ENCODE measurements at regions not wholly inside any gene's neighbourhood (a gene's known extent, or its start where the extent isn't known, plus 50 kb on each side); places are given as distances from the start of the nearest gene placed in this dataset.

DNA sequence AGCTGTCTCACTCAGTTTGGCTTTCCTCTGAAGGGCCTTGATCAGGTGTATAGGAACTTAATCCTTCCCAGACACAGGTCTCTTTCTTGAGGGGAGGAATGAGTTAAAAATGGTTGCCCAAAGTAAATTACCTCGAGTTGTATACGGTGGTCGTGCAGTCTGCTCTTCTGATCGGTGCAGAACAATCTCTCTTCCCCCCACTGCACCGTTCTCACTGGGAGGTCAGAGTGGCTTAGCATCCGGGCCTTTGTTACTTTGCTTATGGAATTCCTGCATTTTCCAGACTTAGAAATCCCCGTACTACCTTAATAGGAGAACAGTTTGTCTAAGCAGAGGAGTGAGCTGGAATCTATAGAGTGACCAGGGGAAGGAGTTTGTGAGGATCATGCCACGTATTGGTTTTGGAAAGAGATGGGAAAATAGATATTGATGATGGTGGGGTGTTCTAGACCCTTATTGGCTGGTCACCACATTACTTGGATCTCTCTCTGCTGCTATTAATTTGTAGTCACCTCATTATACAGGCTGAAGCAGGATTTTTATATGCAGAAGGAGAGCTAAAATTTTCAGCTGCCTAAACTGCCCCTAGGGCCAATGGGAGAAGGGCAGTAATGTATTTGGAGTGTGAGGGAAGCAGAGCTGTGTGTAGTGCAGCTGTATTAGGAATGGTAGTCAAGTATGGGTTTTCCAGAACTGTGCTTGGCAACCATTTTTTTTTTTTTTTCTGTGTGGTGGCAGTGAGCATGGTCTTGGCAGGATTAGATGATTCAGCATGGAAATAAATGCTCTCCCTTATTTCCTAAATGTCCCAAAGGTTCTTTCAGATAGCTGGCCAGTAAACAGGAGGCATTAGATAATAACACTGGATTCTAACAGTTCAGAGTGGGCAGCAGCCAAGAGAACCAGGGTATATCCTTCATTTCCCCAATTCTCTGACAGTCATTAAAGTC lies 81.5 kb downstream of the NDUFS5 start:
- Histone ChIP-seq H4K20me1 (peaks cover 50% of the 10 kb centered on the region), H3K27ac (peak overlapping the region; percentile 95), H3K9me3 (no peaks in the 10 kb centered on the region), H3K9ac (peak overlapping the region; percentile 95), H3K4me2 (peak overlapping the region; percentile 97), H3K36me3 (peaks cover 3% of the 10 kb centered on the region), H3K27me3 (no peaks in the 10 kb centered on the region), H3K4me1 (peaks cover 56% of the 10 kb centered on the region), H3K4me3 (peak overlapping the region; percentile 96)
- TF ChIP-seq Cebpa-rat (IDR thresholded peaks at IDR 0.05), result no peak

DNA sequence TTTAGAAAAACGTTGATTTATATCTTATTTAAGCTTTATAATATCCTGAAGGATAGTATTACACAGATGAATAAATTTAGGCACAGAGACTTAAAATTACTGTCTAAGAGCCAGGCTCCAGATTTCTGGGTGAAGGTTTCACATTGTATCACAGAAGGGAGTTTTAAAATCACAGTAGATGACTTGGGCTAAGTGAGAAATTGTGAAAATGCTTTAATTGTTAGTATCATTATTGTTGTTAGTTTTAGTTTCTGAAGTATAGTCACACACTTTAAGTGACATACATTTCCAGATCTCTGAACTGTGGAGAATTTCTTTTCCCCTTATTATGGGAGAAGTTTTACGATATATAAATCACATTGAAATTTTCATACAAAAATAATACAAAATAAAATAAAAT lies 83.5 kb downstream of the NDUFS5 start:
- H3K9ac ChIP-seq, result no peak overlapping the region
- H3K4me3 ChIP-seq, result no peak overlapping the region
- H3K27ac ChIP-seq, result no peak overlapping the region
- TF ChIP-seq Cebpa-rat (IDR thresholded peaks at IDR 0.05), result no peak
- H3K4me2 ChIP-seq, result no peak overlapping the region
- H3K27me3 ChIP-seq, result no peaks in the 10 kb centered on the region
- H3K9me3 ChIP-seq, result no peaks in the 10 kb centered on the region
- H3K36me3 ChIP-seq, result peaks cover 15% of the 10 kb centered on the region
- peaks cover 37% of the 10 kb centered on the region for H3K4me1 ChIP-seq
- peaks cover 71% of the 10 kb centered on the region for H4K20me1 ChIP-seq

GRCh38 chr1:39110325-39110851 lies 84.2 kb downstream of the NDUFS5 start:
- H3K27me3 ChIP-seq, result no peaks in the 10 kb centered on the region
- no peak overlapping the region for H3K4me2 ChIP-seq
- no peak overlapping the region for H3K9ac ChIP-seq
- H3K4me3 ChIP-seq, result no peak overlapping the region
- no peaks in the 10 kb centered on the region for H3K9me3 ChIP-seq
- H3K36me3 ChIP-seq, result peaks cover 15% of the 10 kb centered on the region
- peaks cover 78% of the 10 kb centered on the region for H4K20me1 ChIP-seq
- no peak for TF ChIP-seq Cebpa-rat (IDR thresholded peaks at IDR 0.05)
- H3K4me1 ChIP-seq, result peaks cover 41% of the 10 kb centered on the region
- H3K27ac ChIP-seq, result no peak overlapping the region

GRCh38 chr1:39110882-39111281 lies 84.7 kb downstream of the NDUFS5 start:
- H3K9ac ChIP-seq, result no peak overlapping the region
- no peaks in the 10 kb centered on the region for H3K9me3 ChIP-seq
- peaks cover 46% of the 10 kb centered on the region for H3K4me1 ChIP-seq
- peaks cover 83% of the 10 kb centered on the region for H4K20me1 ChIP-seq
- peaks cover 15% of the 10 kb centered on the region for H3K36me3 ChIP-seq
- H3K4me2 ChIP-seq, result no peak overlapping the region
- no peak overlapping the region for H3K4me3 ChIP-seq
- no peaks in the 10 kb centered on the region for H3K27me3 ChIP-seq
- TF ChIP-seq Cebpa-rat (IDR thresholded peaks at IDR 0.05), result no peak
- no peak overlapping the region for H3K27ac ChIP-seq

GRCh38 chr1:39113109-39113743 lies 87.1 kb downstream of the NDUFS5 start:
- Histone ChIP-seq H3K4me2 (no peak overlapping the region), H3K9me3 (no peaks in the 10 kb centered on the region), H3K9ac (no peak overlapping the region), H3K27ac (no peak overlapping the region), H3K4me3 (no peak overlapping the region), H3K4me1 (peaks cover 44% of the 10 kb centered on the region), H3K27me3 (no peaks in the 10 kb centered on the region), H3K36me3 (peaks cover 20% of the 10 kb centered on the region), H4K20me1 (peaks cover 91% of the 10 kb centered on the region)
- no peak for TF ChIP-seq Cebpa-rat (IDR thresholded peaks at IDR 0.05)

- H3K9me3 ChIP-seq, result no peaks in the 10 kb centered on the region
- H3K4me2 ChIP-seq, result peak overlapping the region; percentile 12; the same call in 1 of the 2 replicates
- H3K36me3 ChIP-seq, result peaks cover 29% of the 10 kb centered on the region
- no peak for TF ChIP-seq Cebpa-rat (IDR thresholded peaks at IDR 0.05)
- no peak overlapping the region for H3K4me3 ChIP-seq
- H3K27ac ChIP-seq, result no peak overlapping the region
- H3K9ac ChIP-seq, result no peak overlapping the region
- peaks cover 27% of the 10 kb centered on the region for H3K4me1 ChIP-seq
- peaks cover 94% of the 10 kb centered on the region for H4K20me1 ChIP-seq
- no peaks in the 10 kb centered on the region for H3K27me3 ChIP-seq
Measured at GRCh38 chr1:39115271-39116110, 89.0 kb upstream of the MACF1 start.

GRCh38 chr1:39116116-39116607 lies 88.3 kb upstream of the MACF1 start:
- Histone ChIP-seq H3K9me3 (no peaks in the 10 kb centered on the region), H3K4me1 (peaks cover 27% of the 10 kb centered on the region), H4K20me1 (peaks cover 88% of the 10 kb centered on the region), H3K27ac (no peak overlapping the region), H3K4me3 (no peak overlapping the region), H3K27me3 (no peaks in the 10 kb centered on the region), H3K4me2 (no peak overlapping the region), H3K36me3 (peaks cover 31% of the 10 kb centered on the region), H3K9ac (no peak overlapping the region)
- no peak for TF ChIP-seq Cebpa-rat (IDR thresholded peaks at IDR 0.05)

DNA sequence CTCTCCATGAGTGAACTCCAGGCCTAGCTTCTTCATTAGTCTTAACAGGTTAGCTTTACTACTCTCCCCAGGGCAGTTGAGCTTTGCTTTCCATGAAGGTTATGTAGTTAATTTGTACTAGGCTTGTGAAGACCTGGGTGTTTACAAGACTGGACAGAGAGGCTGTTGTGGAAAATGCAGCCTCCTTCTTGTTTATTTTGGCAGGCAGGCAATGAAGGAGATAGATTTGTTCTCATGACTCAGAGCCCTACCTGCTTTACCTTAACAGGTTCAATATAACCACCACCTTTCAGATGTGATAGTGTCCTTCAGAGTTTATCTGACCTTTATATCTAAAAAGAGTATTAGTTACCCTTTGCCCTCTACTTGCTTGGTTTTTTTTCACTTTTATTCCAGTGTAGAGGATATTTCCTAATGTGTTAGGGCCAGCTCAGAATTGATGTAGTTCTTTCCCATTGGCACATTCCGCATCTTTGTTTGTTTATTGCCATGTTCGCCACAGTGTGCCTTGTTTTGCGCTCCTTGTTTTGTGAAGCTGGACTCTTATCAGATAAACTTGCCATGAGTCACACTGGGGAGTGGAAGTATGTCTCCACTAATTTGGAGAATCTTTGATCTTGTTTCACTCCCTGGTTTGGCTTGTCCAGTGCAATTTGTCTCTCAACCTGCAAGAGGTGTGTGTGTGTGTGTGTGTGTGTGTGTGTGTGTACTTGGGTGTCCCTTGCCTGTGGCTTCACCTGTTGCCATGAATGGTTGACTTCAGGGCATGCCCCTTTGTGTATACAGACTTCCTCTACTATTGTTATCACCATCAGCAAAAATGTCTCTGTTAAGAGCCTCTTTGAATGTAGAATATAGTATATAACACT lies 87.4 kb upstream of the MACF1 start:
- H3K36me3 ChIP-seq, result peaks cover 40% of the 10 kb centered on the region
- H3K27me3 ChIP-seq, result no peaks in the 10 kb centered on the region
- H3K4me3 ChIP-seq, result no peak overlapping the region
- H4K20me1 ChIP-seq, result peaks cover 90% of the 10 kb centered on the region
- no peak for TF ChIP-seq Cebpa-rat (IDR thresholded peaks at IDR 0.05)
- peaks cover 27% of the 10 kb centered on the region for H3K4me1 ChIP-seq
- no peak overlapping the region for H3K9ac ChIP-seq
- no peak overlapping the region for H3K4me2 ChIP-seq
- no peak overlapping the region for H3K27ac ChIP-seq
- H3K9me3 ChIP-seq, result no peaks in the 10 kb centered on the region
